Activated naive CD4-positive, alpha-beta T cell treated with anti-CD3 and anti-CD28 coated beads, Interleukin-2, amount 50 U/mL, for 24 hours (primary cell): ENCODE measurements at regions not wholly inside any gene's neighbourhood (a gene's known extent, or its start where the extent isn't known, plus 50 kb on each side); places are given as distances from the start of the nearest gene placed in this dataset.
"Not testable (repeated sequence)": the region's sequence is repeated elsewhere in the genome, so short reads cannot be mapped to it uniquely, and the experiment has no call there.

Experiments
- H3K27ac Mint-ChIP-seq: one replicate; pipeline ENCODE4 v1.8.0; 2021; ENCODE audit warnings: mild to moderate bottlenecking, mixed read lengths
- H3K27me3 Mint-ChIP-seq: one replicate; pipeline ENCODE4 v1.8.0; 2021; ENCODE audit warnings: mixed read lengths
- H3K36me3 Mint-ChIP-seq: one replicate; pipeline ENCODE4 v1.8.0; 2021; ENCODE audit warnings: mixed read lengths
- H3K4me1 Mint-ChIP-seq: one replicate; pipeline ENCODE4 v1.8.0; 2021; ENCODE audit warnings: mixed read lengths
- H3K4me3 Mint-ChIP-seq: one replicate; pipeline ENCODE4 v1.8.0; 2021; ENCODE audit warnings: mild to moderate bottlenecking, mixed read lengths
- H3K9me3 Mint-ChIP-seq: one replicate; pipeline ENCODE4 v1.8.0; 2021; ENCODE audit warnings: mixed read lengths

DNA sequence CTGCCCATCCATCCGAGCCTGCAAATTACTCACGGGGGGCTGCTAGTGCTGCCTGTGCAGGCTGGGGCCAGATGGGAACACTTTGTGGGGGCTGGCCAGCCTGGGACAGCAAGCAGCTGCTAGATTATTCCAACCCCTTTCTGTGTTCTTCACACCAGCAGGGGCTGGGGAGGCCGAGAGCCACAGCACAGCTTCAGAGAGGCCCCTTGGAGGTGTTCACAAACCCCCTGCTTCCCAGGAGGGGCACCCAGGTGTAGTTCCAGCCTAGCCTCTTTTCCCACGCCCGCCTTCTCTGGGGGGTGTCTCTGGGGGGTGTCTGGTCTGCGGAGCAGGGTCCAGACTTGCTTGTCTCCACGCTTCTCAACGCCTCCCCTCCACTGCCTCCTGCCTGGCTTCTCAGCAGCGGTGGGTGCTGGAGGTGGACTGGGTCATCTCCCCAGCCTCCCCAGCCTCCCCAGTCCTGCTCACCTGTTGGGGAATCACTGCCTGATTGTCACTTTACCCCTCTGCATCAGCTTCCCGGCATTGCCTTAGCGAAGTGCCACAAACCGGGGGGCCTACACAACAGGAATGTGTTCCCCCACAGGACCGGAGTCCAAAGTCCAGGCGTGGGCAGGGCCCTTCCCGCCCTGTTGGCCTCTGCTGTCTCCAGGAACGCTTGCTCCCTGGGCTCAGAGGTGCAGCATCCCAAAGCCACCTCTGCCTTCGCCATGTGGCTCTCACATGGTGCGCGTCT lies 74.0 kb upstream of the EN2 start:
- Mint-ChIP-seq H3K27me3 (peaks cover 53% of the 10 kb centered on the region), H3K36me3 (no peaks in the 10 kb centered on the region)

DNA sequence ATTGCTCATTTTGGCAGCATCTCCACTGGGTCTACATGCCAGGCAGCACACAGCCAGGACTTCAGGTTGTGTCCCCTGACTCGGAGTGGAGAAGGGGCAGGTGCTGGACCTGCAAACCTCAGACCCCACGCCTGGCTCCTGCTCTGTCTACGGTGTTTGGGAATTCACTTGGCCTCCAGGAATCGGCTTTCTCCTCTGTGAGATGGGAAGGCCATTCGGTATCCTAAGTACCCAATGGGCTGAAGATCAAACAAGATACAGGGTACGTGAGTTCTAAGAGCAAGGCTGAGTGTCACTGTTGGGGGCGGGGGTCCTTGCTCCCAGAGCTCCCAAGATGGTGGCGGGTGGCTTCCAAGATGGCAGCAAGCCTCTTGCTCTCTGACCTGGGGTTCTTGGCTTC lies 73.2 kb upstream of the EN2 start:
- Mint-ChIP-seq H3K4me1 (peaks cover 21% of the 10 kb centered on the region), H3K36me3 (no peaks in the 10 kb centered on the region), H3K27ac (no peak overlapping the region), H3K4me3 (no peak overlapping the region), H3K27me3 (peaks cover 48% of the 10 kb centered on the region), H3K9me3 (no peaks in the 10 kb centered on the region)

More for the DNA sequence above, 74.0 kb upstream of the EN2 start:
- Mint-ChIP-seq H3K9me3 (no peaks in the 10 kb centered on the region), H3K4me1 (peaks cover 23% of the 10 kb centered on the region), H3K27ac (no peak overlapping the region), H3K4me3 (no peak overlapping the region)

DNA sequence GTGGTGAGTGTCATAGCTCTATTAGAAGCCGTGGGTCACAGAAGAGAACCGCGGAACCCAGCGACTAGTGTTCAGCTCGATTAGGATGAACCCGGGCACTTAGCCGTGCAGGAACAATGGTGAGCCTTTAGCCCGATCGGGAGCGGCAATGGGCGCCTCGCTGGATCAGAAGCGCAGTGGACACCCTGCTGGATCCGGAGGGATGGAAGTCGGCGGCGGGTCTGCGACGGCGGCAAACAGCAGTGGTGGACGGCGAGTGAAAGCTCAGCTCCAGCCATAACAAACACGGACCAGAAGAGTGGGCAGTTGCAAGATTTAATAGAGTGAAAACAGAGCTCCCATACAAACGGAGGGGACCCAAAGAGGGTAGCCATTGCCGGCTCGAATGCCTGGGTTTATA lies 72.7 kb upstream of the EN2 start:
- H3K4me1 Mint-ChIP-seq: peaks cover 17% of the 10 kb centered on the region
- not testable (repeated sequence) for H3K9me3 Mint-ChIP-seq, H3K4me3 Mint-ChIP-seq, H3K27ac Mint-ChIP-seq, H3K36me3 Mint-ChIP-seq
- peaks cover 45% of the 10 kb centered on the region for H3K27me3 Mint-ChIP-seq

DNA sequence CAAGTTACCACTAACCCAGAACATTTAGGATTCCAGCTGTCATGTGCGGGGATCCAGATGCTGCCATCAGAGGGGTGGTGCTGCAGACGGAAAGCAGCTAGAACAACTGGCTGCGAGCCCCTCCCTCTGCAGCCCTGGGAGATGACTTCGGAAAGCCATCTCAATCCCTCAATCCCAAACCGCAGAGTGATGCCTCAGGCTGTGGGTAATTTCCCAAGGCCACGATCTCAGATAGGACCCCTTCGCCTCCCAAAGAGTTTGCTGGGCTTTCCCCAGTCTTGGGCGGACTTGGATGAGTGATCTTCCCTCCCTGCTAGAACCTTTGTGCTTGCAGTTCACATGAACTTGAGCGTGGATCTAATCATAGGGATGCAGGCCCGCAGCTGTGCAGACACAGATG lies 71.3 kb upstream of the EN2 start:
- H3K4me3 Mint-ChIP-seq: no peak overlapping the region
- peaks cover 35% of the 10 kb centered on the region for H3K27me3 Mint-ChIP-seq
- no peak overlapping the region for H3K27ac Mint-ChIP-seq

DNA sequence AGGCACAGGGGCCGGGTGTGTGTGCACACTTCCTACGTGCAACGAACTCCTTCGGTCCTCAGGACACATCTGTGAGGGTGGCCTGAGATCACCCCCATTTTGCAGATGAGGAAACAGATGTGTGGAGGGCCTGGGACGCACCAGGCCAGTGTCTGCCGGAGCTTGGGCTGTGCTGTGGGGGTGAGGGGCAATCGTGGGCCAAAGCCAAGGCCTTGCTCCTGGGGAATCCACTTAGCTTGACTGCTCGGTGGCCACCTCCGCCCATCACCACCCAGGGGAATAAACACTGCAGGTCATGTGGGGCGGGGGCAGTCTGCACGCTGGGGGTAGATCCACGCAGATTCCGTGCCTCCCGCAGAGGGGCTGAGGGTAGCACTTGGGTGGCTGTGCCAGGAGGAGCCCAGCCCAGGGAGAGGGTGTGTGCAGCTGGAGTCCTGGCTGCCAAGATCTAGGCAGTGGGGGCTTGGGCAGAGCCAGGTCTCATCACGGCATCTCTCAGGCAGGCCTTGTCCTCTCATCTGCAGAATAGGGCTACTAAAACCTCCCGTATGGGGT lies 70.8 kb upstream of the EN2 start:
- no peaks in the 10 kb centered on the region for H3K9me3 Mint-ChIP-seq
- H3K27me3 Mint-ChIP-seq: peaks cover 33% of the 10 kb centered on the region
- no peaks in the 10 kb centered on the region for H3K36me3 Mint-ChIP-seq
- H3K4me3 Mint-ChIP-seq: no peak overlapping the region
- H3K27ac Mint-ChIP-seq: no peak overlapping the region
- peaks cover under 1% of the 10 kb centered on the region for H3K4me1 Mint-ChIP-seq

More for the DNA sequence above, 71.3 kb upstream of the EN2 start:
- peaks cover 4% of the 10 kb centered on the region for H3K4me1 Mint-ChIP-seq
- no peaks in the 10 kb centered on the region for H3K9me3 Mint-ChIP-seq
- H3K36me3 Mint-ChIP-seq: no peaks in the 10 kb centered on the region

DNA sequence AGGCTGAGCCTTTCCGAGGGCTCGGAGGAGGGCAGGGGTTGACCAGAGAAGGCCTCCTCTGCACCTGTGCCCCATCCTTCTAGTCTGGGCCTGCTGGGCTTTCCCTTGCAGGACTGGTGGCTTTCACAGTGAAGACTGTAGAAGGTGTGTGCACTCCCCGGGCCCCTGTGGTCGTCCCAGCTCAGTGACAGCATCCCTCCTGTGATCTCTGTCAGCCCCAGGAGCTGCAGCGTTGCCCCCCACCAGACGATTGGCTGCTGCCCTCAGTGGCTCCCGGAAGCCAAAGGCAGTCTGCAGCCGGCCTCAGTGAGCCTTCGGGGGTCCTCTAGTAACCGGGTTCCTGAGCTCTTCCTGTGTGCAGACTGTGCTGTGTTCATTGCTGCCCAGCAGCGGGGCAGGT lies 69.4 kb upstream of the EN2 start:
- peaks cover 25% of the 10 kb centered on the region for H3K27me3 Mint-ChIP-seq

DNA sequence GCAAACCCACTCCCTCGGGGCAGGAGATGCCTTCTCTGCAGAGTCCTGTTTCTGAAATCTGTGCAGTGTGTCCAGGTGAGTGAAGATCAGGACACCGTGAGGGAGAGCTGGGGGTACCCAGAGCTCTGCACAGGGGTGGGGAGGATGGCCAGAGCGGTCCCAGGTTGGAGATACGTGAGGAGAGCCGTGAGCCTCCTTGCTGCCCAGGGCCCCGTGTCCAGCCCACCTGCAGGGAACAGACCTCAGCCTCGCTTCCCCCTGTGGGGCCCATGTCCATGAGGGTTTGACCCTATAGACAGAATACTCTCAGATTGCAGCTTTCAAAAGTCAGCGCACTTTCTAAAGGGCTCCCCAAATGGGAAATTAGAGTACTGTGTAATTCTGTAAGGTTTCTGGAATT lies 66.5 kb upstream of the EN2 start:
- H3K27me3 Mint-ChIP-seq: peaks cover 14% of the 10 kb centered on the region
- no peaks in the 10 kb centered on the region for H3K9me3 Mint-ChIP-seq
- no peaks in the 10 kb centered on the region for H3K4me1 Mint-ChIP-seq
- H3K4me3 Mint-ChIP-seq: no peak overlapping the region
- H3K36me3 Mint-ChIP-seq: no peaks in the 10 kb centered on the region
- H3K27ac Mint-ChIP-seq: no peak overlapping the region

More for the DNA sequence above, 69.4 kb upstream of the EN2 start:
- Mint-ChIP-seq H3K27ac (no peak overlapping the region), H3K9me3 (no peaks in the 10 kb centered on the region), H3K4me1 (no peaks in the 10 kb centered on the region), H3K4me3 (no peak overlapping the region), H3K36me3 (no peaks in the 10 kb centered on the region)

DNA sequence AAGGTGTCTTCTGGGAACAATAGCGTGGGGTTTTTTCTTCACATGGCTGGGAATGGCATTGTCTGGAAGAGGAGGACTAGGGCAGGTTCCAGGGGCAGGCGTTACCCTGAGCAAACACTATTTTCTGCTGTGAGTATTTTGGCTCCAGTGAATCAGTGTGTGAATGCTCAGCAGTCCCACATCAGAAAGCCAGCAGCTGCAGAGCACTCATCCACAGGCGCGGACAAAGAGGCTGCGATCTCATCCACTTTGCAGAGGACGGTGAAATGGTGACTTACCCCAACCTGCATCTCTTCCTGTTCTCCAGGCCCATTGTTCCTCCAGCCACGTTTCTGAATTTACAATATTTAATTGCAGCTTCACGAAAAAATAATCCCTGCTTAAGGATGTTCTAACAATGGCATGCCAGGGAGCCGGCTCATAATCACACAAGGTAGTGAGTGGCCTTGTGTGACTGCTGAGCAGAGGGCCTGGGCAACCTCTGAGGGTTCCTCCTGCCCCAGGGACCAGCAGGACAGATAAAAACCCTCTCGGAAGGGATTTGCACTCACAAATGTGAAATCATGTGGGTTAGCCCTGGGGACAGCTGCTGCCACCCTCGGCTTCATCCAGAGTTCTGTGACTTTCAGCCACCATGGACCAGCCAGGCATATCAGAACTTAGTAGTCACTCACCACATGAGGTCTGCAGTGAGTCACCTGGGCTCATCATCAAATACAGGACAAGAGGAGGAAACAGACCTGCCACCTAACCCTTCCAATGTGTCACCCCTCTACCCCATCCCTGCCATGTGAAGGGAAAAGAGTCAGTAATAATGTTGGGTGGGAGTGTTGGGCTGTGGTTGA lies 65.0 kb upstream of the EN2 start:
- H3K27me3 Mint-ChIP-seq: peaks cover 12% of the 10 kb centered on the region
- no peaks in the 10 kb centered on the region for H3K36me3 Mint-ChIP-seq
- no peak overlapping the region for H3K4me3 Mint-ChIP-seq
- H3K27ac Mint-ChIP-seq: no peak overlapping the region
- H3K9me3 Mint-ChIP-seq: no peaks in the 10 kb centered on the region
- no peaks in the 10 kb centered on the region for H3K4me1 Mint-ChIP-seq

DNA sequence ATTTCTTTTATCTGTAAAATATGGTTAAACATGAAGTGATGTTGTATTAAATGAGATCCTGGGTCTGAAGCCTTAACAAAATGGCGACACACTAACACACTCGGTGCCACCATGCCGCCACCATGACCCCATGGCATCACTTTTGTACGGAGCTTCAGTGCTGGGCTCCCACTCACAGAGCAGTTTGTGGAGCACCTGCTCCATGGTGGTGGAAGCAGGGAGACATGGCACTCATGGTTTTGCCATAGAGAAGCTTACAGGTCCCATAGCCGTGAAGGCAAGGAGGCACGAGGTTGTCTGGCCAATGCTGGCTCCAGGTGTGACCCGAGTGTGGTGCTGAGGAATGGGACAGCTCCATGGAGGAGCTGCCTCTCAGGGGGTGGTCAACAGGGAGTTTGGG lies 63.5 kb upstream of the EN2 start:
- H3K36me3 Mint-ChIP-seq: no peaks in the 10 kb centered on the region
- H3K27me3 Mint-ChIP-seq: peaks cover 6% of the 10 kb centered on the region
- no peaks in the 10 kb centered on the region for H3K4me1 Mint-ChIP-seq
- no peak overlapping the region for H3K4me3 Mint-ChIP-seq
- no peaks in the 10 kb centered on the region for H3K9me3 Mint-ChIP-seq
- no peak overlapping the region for H3K27ac Mint-ChIP-seq

DNA sequence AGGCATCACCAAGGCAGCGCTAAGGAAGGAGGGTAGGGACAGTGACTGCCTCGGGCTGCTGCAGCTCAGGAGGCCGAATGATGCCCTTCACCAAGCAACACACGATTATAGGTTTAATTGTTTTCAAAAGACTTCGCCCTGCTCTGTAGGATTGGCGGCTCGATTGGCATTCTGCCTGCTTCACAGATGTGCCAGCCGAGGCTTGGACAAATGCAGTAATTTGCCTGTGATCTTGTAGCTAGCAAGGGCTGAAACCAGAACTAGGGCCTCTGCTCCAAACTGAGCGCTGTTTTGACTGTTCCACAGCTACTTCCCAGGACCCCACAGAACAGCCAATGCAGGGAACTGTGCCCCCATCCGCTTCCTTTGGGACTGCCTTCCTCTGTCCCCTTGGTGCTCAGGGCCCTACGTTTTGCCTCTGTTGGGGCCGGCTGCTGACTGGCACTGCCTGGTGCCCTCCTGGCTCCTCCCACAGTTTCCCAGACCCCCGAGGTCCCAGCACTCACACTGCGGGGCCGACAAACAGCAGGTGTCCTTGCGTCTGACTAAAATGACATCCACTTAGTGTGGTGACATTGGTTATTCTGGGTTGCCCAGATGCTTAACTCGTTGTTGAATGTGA lies 62.6 kb upstream of the EN2 start:
- Mint-ChIP-seq H3K27me3 (peaks cover 4% of the 10 kb centered on the region), H3K9me3 (no peaks in the 10 kb centered on the region), H3K4me1 (no peaks in the 10 kb centered on the region), H3K4me3 (no peak overlapping the region), H3K36me3 (no peaks in the 10 kb centered on the region), H3K27ac (no peak overlapping the region)

DNA sequence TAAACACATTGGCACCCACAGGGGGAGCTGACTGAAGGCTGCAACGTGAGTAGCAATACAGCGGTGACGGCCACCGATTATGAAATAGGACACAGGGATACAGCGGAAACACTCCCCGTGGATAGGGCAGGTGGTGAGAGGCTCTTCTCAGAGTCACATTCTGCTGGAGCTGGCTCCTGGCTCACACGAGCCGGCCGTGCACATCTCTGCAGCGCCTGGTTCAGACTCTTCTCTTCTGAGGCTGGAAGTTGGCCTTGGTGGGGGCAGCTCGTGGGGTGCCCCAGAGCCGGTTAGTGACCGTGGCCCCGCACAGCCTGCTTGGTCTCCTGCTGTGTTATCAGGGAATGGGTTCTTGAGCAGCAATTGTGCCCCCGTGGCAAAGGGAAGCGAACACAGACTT lies 61.3 kb upstream of the EN2 start:
- Mint-ChIP-seq H3K4me1 (no peaks in the 10 kb centered on the region), H3K27ac (no peak overlapping the region)

DNA sequence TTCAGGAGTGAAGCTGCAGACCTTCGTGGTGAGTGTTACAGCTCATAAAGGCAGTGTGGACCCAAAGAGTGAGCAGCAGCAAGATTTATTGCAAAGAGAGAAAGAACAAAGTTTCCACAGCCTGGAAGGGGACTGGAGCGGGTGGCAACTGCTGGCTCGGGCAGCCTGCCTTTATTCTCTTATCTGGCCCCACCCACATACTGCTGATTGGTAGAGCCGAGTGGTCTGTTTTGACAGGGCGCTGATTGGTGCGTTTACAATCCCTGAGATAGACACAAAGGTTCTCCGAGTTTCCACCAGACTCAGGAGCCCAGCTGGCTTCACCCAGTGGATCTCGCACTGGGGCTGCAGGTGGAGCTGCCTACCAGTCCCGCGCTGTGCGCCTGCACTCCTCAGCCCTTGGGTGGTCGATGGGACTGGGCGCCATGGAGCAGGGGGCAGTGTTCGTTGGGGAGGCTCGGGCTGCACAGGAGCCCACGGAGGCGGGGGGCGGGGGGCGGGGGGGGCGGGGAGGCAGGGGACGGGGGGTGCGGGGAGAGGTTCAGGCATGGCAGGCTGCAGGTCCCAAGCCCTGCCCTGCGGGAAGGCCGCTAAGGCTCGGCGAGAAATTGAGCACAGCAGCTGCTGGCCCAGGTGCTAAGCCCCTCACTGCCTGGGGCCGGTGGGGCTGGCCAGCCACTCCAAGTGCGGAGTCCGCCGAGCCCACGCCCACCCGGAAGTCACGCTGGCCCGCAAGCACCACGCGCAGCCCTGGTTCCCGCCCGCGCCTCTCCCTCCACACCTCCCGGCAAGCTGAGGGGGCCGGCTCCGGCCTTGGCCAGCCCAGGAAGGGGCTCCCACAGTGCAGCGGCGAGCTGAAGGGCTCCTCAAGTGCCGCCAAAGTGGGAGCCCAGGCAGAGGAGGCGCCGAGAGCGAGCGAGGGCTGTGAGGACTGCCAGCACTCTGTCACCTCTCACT lies 59.9 kb upstream of the EN2 start:
- not testable (repeated sequence) for H3K4me3 Mint-ChIP-seq, H3K27me3 Mint-ChIP-seq, H3K9me3 Mint-ChIP-seq, H3K36me3 Mint-ChIP-seq, H3K27ac Mint-ChIP-seq, H3K4me1 Mint-ChIP-seq

More for the DNA sequence above, 61.3 kb upstream of the EN2 start:
- Mint-ChIP-seq H3K27me3 (peaks cover 4% of the 10 kb centered on the region), H3K4me3 (no peak overlapping the region), H3K36me3 (no peaks in the 10 kb centered on the region), H3K9me3 (no peaks in the 10 kb centered on the region)

DNA sequence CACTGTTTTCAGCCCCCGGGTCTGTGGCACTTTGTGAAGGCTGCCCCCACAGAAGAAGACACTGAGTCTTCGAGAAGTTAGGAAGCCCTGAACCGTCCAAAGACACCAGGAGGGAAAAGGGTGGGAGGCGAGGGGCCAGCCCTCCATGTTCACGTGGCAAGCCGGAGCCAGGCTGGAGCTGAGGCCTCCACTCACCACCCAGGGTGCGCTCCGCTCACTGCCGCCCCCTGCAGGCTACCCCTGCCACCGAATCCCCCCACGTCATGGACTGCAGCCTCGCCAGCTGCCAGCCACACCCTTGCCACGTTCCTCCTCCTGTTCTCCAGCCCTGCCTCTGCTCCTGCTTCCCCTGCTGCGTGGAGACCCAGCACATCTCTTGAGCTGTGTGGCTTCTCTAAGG lies 59.0 kb upstream of the EN2 start:
- no peak overlapping the region for H3K4me3 Mint-ChIP-seq
- peaks cover 10% of the 10 kb centered on the region for H3K27me3 Mint-ChIP-seq
- no peaks in the 10 kb centered on the region for H3K9me3 Mint-ChIP-seq
- H3K27ac Mint-ChIP-seq: peak overlapping the region; percentile 73
- H3K4me1 Mint-ChIP-seq: no peaks in the 10 kb centered on the region
- H3K36me3 Mint-ChIP-seq: no peaks in the 10 kb centered on the region

DNA sequence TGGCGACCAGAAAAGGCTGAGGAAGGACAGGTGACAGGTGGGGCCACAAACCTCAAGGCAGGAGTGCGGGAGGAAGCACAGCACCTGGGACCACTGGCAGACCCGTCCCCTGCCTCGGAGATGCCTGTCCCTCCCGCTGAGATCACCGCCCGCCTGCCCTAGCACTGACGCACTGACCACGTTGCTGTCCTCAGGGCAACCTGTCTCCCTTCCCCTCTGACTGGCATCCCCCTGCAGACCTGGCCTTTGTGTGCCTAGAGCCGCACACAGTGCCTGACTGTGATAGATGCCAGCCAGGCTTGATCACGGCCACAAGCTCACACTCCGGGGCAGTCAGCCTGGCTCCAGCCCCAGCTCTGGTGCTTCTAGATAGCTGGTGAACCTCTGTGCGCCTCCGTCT lies 58.4 kb upstream of the EN2 start:
- Mint-ChIP-seq H3K27me3 (peaks cover 8% of the 10 kb centered on the region), H3K27ac (no peak overlapping the region), H3K4me3 (no peak overlapping the region)

DNA sequence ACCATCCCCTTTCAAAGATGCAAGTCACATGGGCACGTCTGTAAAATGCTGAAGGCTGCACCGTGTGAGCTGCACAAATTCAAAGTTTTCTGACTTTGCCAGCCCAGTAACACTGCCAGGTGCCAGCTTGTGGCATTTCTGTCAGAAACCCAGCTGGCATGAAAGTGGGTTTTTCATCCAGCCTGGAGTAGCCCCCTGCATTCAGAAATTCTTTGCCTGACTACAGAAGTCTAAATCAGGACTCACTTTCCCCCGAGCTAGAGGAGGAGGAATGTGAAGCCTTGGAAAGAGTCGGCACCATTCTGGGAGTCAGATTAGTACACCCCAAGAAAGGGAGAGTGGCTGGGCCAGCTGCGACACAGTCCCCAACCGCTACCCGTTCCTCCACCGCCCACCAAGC lies 56.7 kb upstream of the EN2 start:
- Mint-ChIP-seq H3K36me3 (no peaks in the 10 kb centered on the region), H3K9me3 (no peaks in the 10 kb centered on the region), H3K27me3 (peaks cover 13% of the 10 kb centered on the region), H3K27ac (no peak overlapping the region), H3K4me1 (no peaks in the 10 kb centered on the region), H3K4me3 (no peak overlapping the region)

More for the DNA sequence above, 58.4 kb upstream of the EN2 start:
- H3K9me3 Mint-ChIP-seq: no peaks in the 10 kb centered on the region
- no peaks in the 10 kb centered on the region for H3K36me3 Mint-ChIP-seq
- no peaks in the 10 kb centered on the region for H3K4me1 Mint-ChIP-seq
